Cardiac muscle cell (in vitro differentiated cells and primary cell): ENCODE measurements at regions not wholly inside any gene's neighbourhood (a gene's known extent, or its start where the extent isn't known, plus 50 kb on each side); places are given as distances from the start of the nearest gene placed in this dataset.

Experiments used
- DNase-seq, 2 donors: peaks; one replicate each; pipeline versions ENCODE4 v3.0.0 to v3.0.0-alpha.2; 2010 to 2017; ENCODE audit warnings: low read depth in 1 of 2, low spot score in 1 of 2
- H3K27ac ChIP-seq: fragments of 200-600 bp; sonication (generic); 2 replicates; pipeline ENCODE4 v1.5.1; 2016
- H3K27me3 ChIP-seq: fragments of 200-600 bp; sonication (generic); 2 replicates; pipeline ENCODE4 v1.6.0; 2016; ENCODE audit warnings: control low read depth
- H3K36me3 ChIP-seq: fragments of 200-600 bp; sonication (generic); 2 replicates; pipeline ENCODE4 v1.5.1; 2016; ENCODE audit warnings: control low read depth
- H3K4me1 ChIP-seq: fragments of 200-600 bp; sonication (generic); 2 replicates; pipeline ENCODE4 v1.8.1; 2017; ENCODE audit warnings: low read depth, mild to moderate bottlenecking, mixed run types
- H3K4me3 ChIP-seq: fragments of 200-600 bp; sonication (generic); 2 replicates; pipeline ENCODE4 v1.5.1; 2016; ENCODE audit warnings: mild to moderate bottlenecking
- H3K9me3 ChIP-seq: fragments of 200-600 bp; sonication (generic); 2 replicates; pipeline ENCODE4 v1.5.1; 2017; ENCODE audit warnings: low read depth, mild to moderate bottlenecking, control low read depth
- CTCF ChIP-seq: IDR thresholded peaks from 2 replicates; pipeline ENCODE4 v1.5.1; 2012; ENCODE audit warnings: low read depth, mild to moderate bottlenecking, low read length

- no peak overlapping the region for H3K27ac ChIP-seq
- no peak for TF ChIP-seq CTCF
- no peak overlapping the region for H3K4me3 ChIP-seq
- H3K36me3 ChIP-seq, result no peaks in the 10 kb centered on the region
- H3K9me3 ChIP-seq, result no peaks in the 10 kb centered on the region
- no peaks in the 10 kb centered on the region for H3K27me3 ChIP-seq
- H3K4me1 ChIP-seq, result peaks cover 6% of the 10 kb centered on the region
- no peak for DNase-seq
Measured at GRCh38 chr13:97549201-97549600, 115.2 kb downstream of the RAP2A start.

- Histone ChIP-seq H3K4me3 (no peak overlapping the region), H3K27me3 (no peaks in the 10 kb centered on the region), H3K36me3 (no peaks in the 10 kb centered on the region), H3K9me3 (no peaks in the 10 kb centered on the region), H3K4me1 (no peaks in the 10 kb centered on the region), H3K27ac (no peak overlapping the region)
- DNase-seq, result no peak
- TF ChIP-seq CTCF, result no peak
Measured at GRCh38 chr13:97554496-97554895, 120.5 kb downstream of the RAP2A start.

- no peak for DNase-seq
- Histone ChIP-seq H3K9me3 (no peaks in the 10 kb centered on the region), H3K36me3 (no peaks in the 10 kb centered on the region), H3K27me3 (no peaks in the 10 kb centered on the region), H3K27ac (no peak overlapping the region), H3K4me3 (no peak overlapping the region), H3K4me1 (no peaks in the 10 kb centered on the region)
- TF ChIP-seq CTCF, result no peak
Measured at GRCh38 chr13:97555034-97555433, 121.1 kb downstream of the RAP2A start.

- Histone ChIP-seq H3K27me3 (no peaks in the 10 kb centered on the region), H3K4me3 (no peak overlapping the region), H3K9me3 (no peaks in the 10 kb centered on the region), H3K4me1 (no peaks in the 10 kb centered on the region), H3K36me3 (no peaks in the 10 kb centered on the region), H3K27ac (no peak overlapping the region)
- no peak for TF ChIP-seq CTCF
- DNase-seq, result no peak
Measured at GRCh38 chr13:97559030-97559429, 125.1 kb downstream of the RAP2A start.

GRCh38 chr13:97559981-97560380 lies 126.0 kb downstream of the RAP2A start:
- H3K9me3 ChIP-seq, result no peaks in the 10 kb centered on the region
- H3K4me1 ChIP-seq, result no peaks in the 10 kb centered on the region
- no peak for DNase-seq
- TF ChIP-seq CTCF, result no peak
- no peaks in the 10 kb centered on the region for H3K36me3 ChIP-seq
- no peaks in the 10 kb centered on the region for H3K27me3 ChIP-seq
- H3K4me3 ChIP-seq, result no peak overlapping the region
- H3K27ac ChIP-seq, result no peak overlapping the region

DNA sequence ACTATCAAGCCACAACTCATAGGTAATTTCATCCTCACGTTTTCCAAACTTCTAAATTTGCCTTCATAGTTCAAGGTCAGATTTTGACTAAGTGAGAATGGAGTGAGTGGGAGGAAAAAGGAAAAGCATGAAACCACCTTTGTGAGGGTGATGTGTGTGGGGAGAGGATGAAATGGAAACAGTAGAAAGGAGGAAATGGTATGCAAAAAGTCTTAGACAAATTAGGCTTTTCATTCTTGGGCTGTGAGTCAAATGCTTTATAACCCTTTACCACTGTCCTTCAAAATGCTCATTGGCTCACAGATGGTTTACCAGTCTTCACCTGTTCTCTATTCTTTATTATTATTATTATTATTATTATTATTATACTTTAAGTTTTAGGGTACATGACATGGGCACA lies 127.2 kb downstream of the RAP2A start:
- no peak overlapping the region for H3K27ac ChIP-seq
- no peak for TF ChIP-seq CTCF
- no peaks in the 10 kb centered on the region for H3K9me3 ChIP-seq
- H3K36me3 ChIP-seq, result no peaks in the 10 kb centered on the region
- H3K27me3 ChIP-seq, result no peaks in the 10 kb centered on the region
- DNase-seq, result no peak
- H3K4me3 ChIP-seq, result no peak overlapping the region
- no peaks in the 10 kb centered on the region for H3K4me1 ChIP-seq
